GM19468 (cell line): ENCODE measurements at regions not wholly inside any gene's neighbourhood (a gene's known extent, or its start where the extent isn't known, plus 50 kb on each side); places are given as distances from the start of the nearest gene placed in this dataset.
"Not testable (repeated sequence)": the region's sequence is repeated elsewhere in the genome, so short reads cannot be mapped to it uniquely, and the experiment has no call there.

Experiments
- ATAC-seq: cut with Tn5 transposase; IDR thresholded peaks from one replicate; pipeline ENCODE4 v1.9.1; 2021; ENCODE audit warnings: mild to moderate bottlenecking, moderate library complexity, moderate number of reproducible peaks; ENCODE audit not compliant: unreplicated experiment; ENCODE audit errors: extremely low read depth

GRCh38 chr3:71987089-71987735, 202.3 kb upstream of the PROK2 start:
- ATAC-seq, result no peak

GRCh38 chr3:71986606-71987005, 201.7 kb upstream of the PROK2 start:
- no peak for ATAC-seq

- peak; percentile 86 for ATAC-seq
Measured at GRCh38 chr3:71984843-71985613, 200.1 kb upstream of the PROK2 start.

GRCh38 chr3:71983694-71984093, 198.7 kb upstream of the PROK2 start:
- no peak for ATAC-seq

GRCh38 chr3:71982506-71983258, 197.7 kb upstream of the PROK2 start:
- not testable (repeated sequence) for ATAC-seq

- ATAC-seq, result no peak
Measured at GRCh38 chr3:71979175-71979574, 194.2 kb upstream of the PROK2 start.

- peak; percentile 76 for ATAC-seq
Measured at GRCh38 chr3:71978150-71978721, 193.3 kb upstream of the PROK2 start.

- ATAC-seq, result no peak
Measured at GRCh38 chr3:71977525-71977924, 192.6 kb upstream of the PROK2 start.

GRCh38 chr3:71975573-71975972, 190.6 kb upstream of the PROK2 start:
- no peak for ATAC-seq

GRCh38 chr3:71974786-71975185, 189.8 kb upstream of the PROK2 start:
- no peak for ATAC-seq

- ATAC-seq, result no peak
Measured at GRCh38 chr3:71973274-71974030, 188.5 kb upstream of the PROK2 start.

- no peak for ATAC-seq
Measured at GRCh38 chr3:71972031-71972430, 187.1 kb upstream of the PROK2 start.

- no peak for ATAC-seq
Measured at GRCh38 chr3:71968544-71968943, 183.6 kb upstream of the PROK2 start.

GRCh38 chr3:71966185-71966584, 181.2 kb upstream of the PROK2 start:
- no peak for ATAC-seq

GRCh38 chr3:71964170-71964569, 179.2 kb upstream of the PROK2 start:
- no peak for ATAC-seq

- no peak for ATAC-seq
Measured at GRCh38 chr3:71962561-71963240, 177.8 kb upstream of the PROK2 start.

GRCh38 chr3:71961891-71962290, 176.9 kb upstream of the PROK2 start:
- no peak for ATAC-seq

GRCh38 chr3:71961378-71961777, 176.4 kb upstream of the PROK2 start:
- no peak for ATAC-seq

- ATAC-seq, result no peak
Measured at GRCh38 chr3:71958533-71958932, 173.6 kb upstream of the PROK2 start.

- no peak for ATAC-seq
Measured at GRCh38 chr3:71956716-71957115, 171.8 kb upstream of the PROK2 start.
